Limb (tissue), 2 donors: ENCODE measurements at regions not wholly inside any gene's neighbourhood (a gene's known extent, or its start where the extent isn't known, plus 50 kb on each side); places are given as distances from the start of the nearest gene placed in this dataset.

Source experiments
- DNase-seq, 2 donors: peaks; one replicate each; pipeline ENCODE4 v3.0.0-alpha.2; 2016; ENCODE audit errors: extremely low spot score in 2 of 2

GRCh38 chr2:898319-898718 lies 52.3 kb upstream of the SNTG2 start:
- DNase-seq = no peak

GRCh38 chr2:897091-897490 lies 53.6 kb upstream of the SNTG2 start:
- no peak for DNase-seq

- no peak for DNase-seq
Measured at GRCh38 chr2:893311-893710, 57.3 kb upstream of the SNTG2 start.

- no peak for DNase-seq
Measured at GRCh38 chr2:892892-893291, 57.8 kb upstream of the SNTG2 start.

- DNase-seq = no peak
Measured at GRCh38 chr2:892401-892800, 58.2 kb upstream of the SNTG2 start.

- DNase-seq = no peak
Measured at GRCh38 chr2:891734-892133, 58.9 kb upstream of the SNTG2 start.

- DNase-seq = no peak
Measured at GRCh38 chr2:890791-891190, 59.9 kb upstream of the SNTG2 start.

- DNase-seq = no peak
Measured at GRCh38 chr2:890214-890613, 60.4 kb upstream of the SNTG2 start.

GRCh38 chr2:888906-889566 lies 61.6 kb upstream of the SNTG2 start:
- no peak for DNase-seq

GRCh38 chr2:888211-888801 lies 62.3 kb upstream of the SNTG2 start:
- DNase-seq = no peak

- DNase-seq = peak in 1 of 2 donors; percentile 26
Measured at GRCh38 chr2:887639-888038, 63.0 kb upstream of the SNTG2 start.

GRCh38 chr2:886072-887022 lies 64.3 kb upstream of the SNTG2 start:
- peak in 1 of 2 donors; percentile 14 for DNase-seq

GRCh38 chr2:885230-886071 lies 65.2 kb upstream of the SNTG2 start:
- peak in 1 of 2 donors; percentile 20 for DNase-seq

GRCh38 chr2:883803-884748 lies 66.6 kb upstream of the SNTG2 start:
- peak; percentile 19 to 53 for DNase-seq

- DNase-seq = peak in 1 of 2 donors; percentile 27
Measured at GRCh38 chr2:883260-883802, 67.3 kb upstream of the SNTG2 start.

GRCh38 chr2:881204-881918 lies 69.3 kb upstream of the SNTG2 start:
- peak in 1 of 2 donors; percentile 15 for DNase-seq

GRCh38 chr2:880201-880970 lies 70.3 kb upstream of the SNTG2 start:
- peak in 1 of 2 donors; percentile 20 for DNase-seq

GRCh38 chr2:879540-879939 lies 71.1 kb upstream of the SNTG2 start:
- no peak for DNase-seq
